Activated CD4-positive, alpha-beta T cell treated with anti-CD3 and anti-CD28 coated beads, Interleukin-2, amount 10 ng/mL, durations not matched to agents 24 days and 14 days (primary cell): ENCODE measurements at regions not wholly inside any gene's neighbourhood (a gene's known extent, or its start where the extent isn't known, plus 50 kb on each side); places are given as distances from the start of the nearest gene placed in this dataset.
"Not testable (repeated sequence)": the region's sequence is repeated elsewhere in the genome, so short reads cannot be mapped to it uniquely, and the experiment has no call there.

Experiments used
- DNase-seq: peaks from one replicate; pipeline ENCODE4 v3.0.0; 2022
- H3K27ac Mint-ChIP-seq: one replicate; pipeline ENCODE4 v1.8.0; 2022; ENCODE audit warnings: mild to moderate bottlenecking, mixed read lengths
- H3K27me3 Mint-ChIP-seq: one replicate; pipeline ENCODE4 v1.8.0; 2022; ENCODE audit warnings: mixed read lengths
- H3K36me3 Mint-ChIP-seq: one replicate; pipeline ENCODE4 v1.8.0; 2022; ENCODE audit warnings: low read depth, mild to moderate bottlenecking, mixed read lengths
- H3K4me1 Mint-ChIP-seq: one replicate; pipeline ENCODE4 v1.8.0; 2021; ENCODE audit warnings: mixed read lengths
- H3K4me3 Mint-ChIP-seq: one replicate; pipeline ENCODE4 v1.8.0; 2022; ENCODE audit warnings: mild to moderate bottlenecking, moderate library complexity, mixed read lengths
- H3K9me3 Mint-ChIP-seq: one replicate; pipeline ENCODE4 v1.8.0; 2021; ENCODE audit warnings: mixed read lengths
- intact Hi-C: fragments of 100-400 bp; cut with micrococcal nuclease; formaldehyde crosslinking; loops from one replicate; pipeline ENCODE4 v1.15.1; 2023

DNA sequence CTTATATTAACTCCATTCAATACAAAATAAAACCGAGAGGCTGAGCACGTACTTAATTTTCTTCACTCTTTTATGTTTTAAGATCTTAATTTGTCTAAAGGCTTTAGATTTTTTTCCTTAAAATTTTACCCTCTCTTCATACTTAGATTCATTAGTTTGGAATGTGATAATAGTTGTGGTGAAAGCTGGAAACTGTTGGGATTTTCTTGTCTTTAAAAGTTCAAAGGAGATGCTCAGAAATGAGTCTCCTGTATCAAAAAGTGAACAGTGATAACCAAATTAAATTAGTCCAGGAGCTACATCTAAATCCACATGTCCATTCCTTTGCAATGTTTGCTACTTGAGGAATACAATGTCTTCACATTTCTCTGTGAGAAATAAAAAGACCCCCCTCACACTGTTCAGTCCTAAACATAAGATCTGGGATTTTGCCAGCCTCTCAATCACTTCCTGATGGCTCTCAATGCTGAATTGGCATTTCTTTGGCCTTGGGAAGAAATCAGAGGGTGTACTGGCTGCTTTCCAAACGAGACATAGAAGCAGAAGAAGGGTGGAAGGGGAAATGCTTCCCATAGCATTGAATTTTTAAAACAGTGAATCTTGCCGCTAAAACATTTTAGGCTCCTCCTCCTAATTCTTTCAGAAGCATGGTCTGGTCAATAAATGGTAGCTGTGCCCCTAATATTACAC is 245.0 kb downstream of the SHOX2 start:
- no peaks in the 10 kb centered on the region for H3K36me3 Mint-ChIP-seq
- intact Hi-C loops, result loop anchor here (10.0 kb wide), 1 partner anchor 674 kb away; no protein-coding TSS in a partner anchor
- no peak overlapping the region for H3K27ac Mint-ChIP-seq

DNA sequence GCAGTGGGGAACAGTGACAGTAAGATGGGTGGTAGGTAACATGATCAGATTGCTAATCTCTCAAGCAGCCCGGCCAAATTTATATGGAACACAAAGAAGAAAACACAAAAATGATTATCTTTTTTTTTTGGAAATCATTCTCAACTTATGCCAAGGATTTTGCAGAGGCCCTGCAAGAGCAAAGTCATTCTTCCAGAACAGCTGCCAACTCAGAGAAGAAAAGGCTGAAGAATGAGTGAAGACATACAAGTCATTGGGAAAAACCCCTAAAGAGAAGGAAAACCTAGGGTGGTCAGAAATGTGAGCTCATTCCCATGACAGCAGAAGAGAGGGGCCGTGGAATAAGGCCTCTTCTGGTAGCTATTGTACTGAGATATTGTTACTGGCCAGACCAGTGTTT is 246.7 kb downstream of the SHOX2 start:
- Mint-ChIP-seq H3K4me3 (no peak overlapping the region), H3K27ac (no peak overlapping the region), H3K27me3 (no peaks in the 10 kb centered on the region), H3K4me1 (no peaks in the 10 kb centered on the region), H3K9me3 (no peaks in the 10 kb centered on the region), H3K36me3 (no peaks in the 10 kb centered on the region)
- DNase-seq, result no peak
- intact Hi-C loops, result no loop called here

More for the DNA sequence above, 245.0 kb downstream of the SHOX2 start:
- DNase-seq, result no peak
- Mint-ChIP-seq H3K4me3 (no peak overlapping the region), H3K27me3 (no peaks in the 10 kb centered on the region), H3K4me1 (no peaks in the 10 kb centered on the region), H3K9me3 (no peaks in the 10 kb centered on the region)

DNA sequence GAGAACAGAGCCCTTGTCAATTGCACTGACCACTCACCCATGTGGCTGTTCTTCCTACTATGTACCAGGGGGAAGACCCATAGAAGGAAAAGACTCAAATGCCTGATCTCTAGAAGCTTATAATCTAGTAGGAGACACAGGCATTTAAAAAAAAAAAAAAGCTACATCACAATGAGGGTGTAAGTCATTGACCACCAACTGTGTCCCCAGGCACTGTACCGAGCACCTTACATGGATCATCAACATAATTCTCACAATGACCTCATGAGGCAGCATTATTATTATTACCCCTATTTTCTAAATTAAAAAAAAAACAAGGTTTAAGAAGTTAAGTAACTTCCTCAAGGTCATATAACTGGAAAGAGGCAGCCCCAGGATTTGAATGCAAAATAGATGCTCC is 247.4 kb downstream of the SHOX2 start:
- Mint-ChIP-seq H3K4me3 (no peak overlapping the region), H3K27ac (no peak overlapping the region), H3K9me3 (no peaks in the 10 kb centered on the region), H3K4me1 (no peaks in the 10 kb centered on the region), H3K27me3 (no peaks in the 10 kb centered on the region), H3K36me3 (no peaks in the 10 kb centered on the region)
- intact Hi-C loops, result no loop called here
- no peak for DNase-seq

DNA sequence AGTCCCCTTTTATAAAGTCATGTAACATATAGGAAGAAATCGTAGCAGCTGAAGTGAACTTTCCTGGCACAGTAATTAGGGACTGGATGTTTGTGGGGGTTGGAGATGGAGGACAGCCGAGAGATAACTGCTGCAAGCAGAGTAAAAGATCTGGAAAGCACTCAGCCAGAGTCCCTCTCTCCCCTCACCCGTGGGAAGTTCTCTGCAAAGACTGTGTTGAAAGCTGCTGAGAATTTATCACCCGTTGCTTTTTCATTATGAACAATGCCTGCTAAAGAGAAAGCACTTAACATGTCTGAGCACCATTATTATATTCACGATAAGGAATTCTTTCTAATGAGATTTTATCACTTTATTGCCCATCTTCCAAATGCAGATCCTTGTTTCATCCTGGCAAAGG is 248.8 kb downstream of the SHOX2 start:
- H3K4me3 Mint-ChIP-seq, result no peak overlapping the region

DNA sequence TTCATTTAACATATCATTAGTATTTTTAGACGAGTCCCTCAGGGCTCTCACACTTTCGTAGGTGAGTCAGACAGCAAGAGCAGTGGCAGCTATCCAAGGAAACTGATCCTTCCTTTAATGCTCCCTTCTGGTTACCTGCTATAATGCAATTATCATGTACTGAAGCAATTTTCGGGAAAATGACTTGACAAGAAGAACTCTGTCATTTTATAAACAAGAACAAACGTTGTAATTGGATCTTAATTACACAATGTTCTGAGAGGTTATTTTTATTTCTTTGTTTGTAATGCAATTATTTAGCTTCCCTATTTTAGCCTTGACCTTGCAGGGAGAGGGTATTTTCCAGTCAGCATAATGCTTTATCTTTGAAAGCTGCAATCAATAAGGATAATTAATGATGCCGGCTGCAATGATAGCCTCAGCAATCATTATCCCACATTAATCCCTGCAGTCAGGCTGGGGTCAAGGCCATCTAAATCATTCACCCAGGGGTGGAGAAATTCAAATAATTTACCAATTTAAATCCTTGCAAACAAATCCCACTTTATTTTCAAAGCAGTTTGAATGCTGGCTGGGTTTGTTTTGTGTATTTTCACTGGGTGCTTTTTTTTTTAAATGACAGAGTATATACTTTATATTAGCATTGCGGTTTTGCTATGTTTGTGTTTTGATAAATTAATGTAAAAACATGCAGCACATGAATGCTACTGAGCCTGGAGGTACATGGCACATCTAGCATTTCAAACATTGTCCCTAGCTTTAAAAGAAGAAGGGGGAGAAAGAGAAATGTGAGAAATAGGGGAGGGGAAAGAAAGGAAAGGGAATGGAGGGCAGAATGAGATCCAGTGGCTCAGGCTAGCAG is 249.9 kb downstream of the SHOX2 start:
- no peak for DNase-seq
- Mint-ChIP-seq H3K9me3 (no peaks in the 10 kb centered on the region), H3K27me3 (no peaks in the 10 kb centered on the region), H3K4me3 (no peak overlapping the region), H3K36me3 (no peaks in the 10 kb centered on the region), H3K4me1 (no peaks in the 10 kb centered on the region), H3K27ac (no peak overlapping the region)
- intact Hi-C loops, result no loop called here

More for the DNA sequence above, 248.8 kb downstream of the SHOX2 start:
- Mint-ChIP-seq H3K9me3 (no peaks in the 10 kb centered on the region), H3K27me3 (no peaks in the 10 kb centered on the region), H3K36me3 (no peaks in the 10 kb centered on the region), H3K27ac (no peak overlapping the region), H3K4me1 (no peaks in the 10 kb centered on the region)
- no peak for DNase-seq
- intact Hi-C loops, result no loop called here

DNA sequence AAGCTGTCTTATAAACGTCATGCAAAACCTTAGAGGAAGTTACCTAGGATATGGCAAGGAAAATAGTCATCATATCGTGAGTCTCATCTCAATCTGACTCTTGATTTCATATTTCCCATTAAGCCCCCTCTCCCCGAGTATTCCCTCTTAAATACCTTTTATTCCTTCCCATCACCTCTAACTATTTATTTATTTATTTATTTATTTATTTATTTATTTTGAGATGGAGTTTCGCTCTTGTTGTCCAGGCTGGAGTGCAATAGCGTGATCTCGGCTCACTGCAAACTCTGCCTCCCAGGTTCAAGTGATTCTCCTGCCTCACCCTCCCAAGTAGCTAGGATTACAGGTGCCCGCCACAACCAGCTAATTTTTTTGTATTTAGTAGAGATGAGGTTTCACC is 260.4 kb downstream of the SHOX2 start:
- H3K27ac Mint-ChIP-seq, H3K9me3 Mint-ChIP-seq, DNase-seq, H3K36me3 Mint-ChIP-seq, H3K4me3 Mint-ChIP-seq, intact Hi-C loops, H3K27me3 Mint-ChIP-seq, H3K4me1 Mint-ChIP-seq: not testable (repeated sequence)

DNA sequence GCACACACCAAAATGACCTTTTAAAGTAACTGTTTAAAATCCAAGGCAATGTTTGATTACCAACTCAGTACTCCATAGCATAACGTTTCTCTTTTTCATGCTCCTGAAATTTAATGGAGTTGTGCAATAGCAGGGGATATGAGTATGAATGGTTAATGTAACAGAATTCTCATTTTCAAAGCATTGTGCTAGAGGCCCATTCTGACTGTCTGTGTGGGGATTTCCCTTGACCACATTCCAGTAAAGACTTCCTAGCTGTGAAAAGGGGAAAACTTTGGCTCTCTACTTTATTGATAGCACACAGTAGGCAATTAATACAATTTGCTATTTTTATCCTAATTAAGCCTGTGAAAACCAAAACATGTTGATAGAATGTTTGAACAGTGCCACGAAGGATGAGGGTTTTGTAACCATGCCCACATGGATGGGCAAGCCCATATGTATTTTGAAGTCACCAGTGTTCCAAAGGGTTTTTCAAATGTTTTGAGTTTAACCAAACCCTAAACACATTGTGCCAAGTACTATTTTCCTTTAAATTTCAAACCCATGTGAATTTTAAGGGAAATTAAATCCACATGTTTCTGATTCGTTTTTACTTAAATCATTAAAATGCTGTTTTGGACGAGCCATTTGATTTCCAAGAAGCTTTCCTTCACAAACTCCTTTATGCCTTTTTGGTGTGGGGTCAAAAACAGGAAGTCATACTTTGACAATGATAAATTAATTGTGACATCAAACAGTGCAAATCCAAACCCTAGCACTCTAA is 261.2 kb downstream of the SHOX2 start:
- H3K4me3 Mint-ChIP-seq, result no peak overlapping the region
- H3K9me3 Mint-ChIP-seq, result no peaks in the 10 kb centered on the region
- no peaks in the 10 kb centered on the region for H3K36me3 Mint-ChIP-seq
- H3K4me1 Mint-ChIP-seq, result no peaks in the 10 kb centered on the region
- intact Hi-C loops, result no loop called here
- no peaks in the 10 kb centered on the region for H3K27me3 Mint-ChIP-seq
- H3K27ac Mint-ChIP-seq, result no peak overlapping the region
- no peak for DNase-seq

DNA sequence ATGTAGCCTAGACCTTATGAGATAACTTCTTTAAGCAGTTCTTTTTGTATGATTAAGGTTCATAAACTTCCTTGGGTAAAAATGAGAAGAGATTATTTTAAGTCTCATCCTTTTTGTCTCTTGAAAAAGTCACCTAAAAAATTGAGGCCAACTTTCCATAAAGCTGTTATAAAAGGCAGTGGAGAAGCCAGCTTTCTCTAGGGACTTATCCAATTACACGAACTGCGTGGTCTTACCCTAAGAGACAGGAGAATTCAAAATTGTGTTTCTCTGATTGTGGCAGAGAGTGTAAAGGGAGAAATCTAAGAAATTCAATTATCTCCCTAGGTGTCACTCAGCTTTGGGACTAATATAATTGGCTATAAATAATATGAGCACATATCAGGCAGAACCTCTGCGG is 262.0 kb downstream of the SHOX2 start:
- Mint-ChIP-seq H3K27ac (no peak overlapping the region), H3K4me1 (no peaks in the 10 kb centered on the region), H3K27me3 (no peaks in the 10 kb centered on the region), H3K36me3 (no peaks in the 10 kb centered on the region), H3K4me3 (no peak overlapping the region), H3K9me3 (no peaks in the 10 kb centered on the region)
- intact Hi-C loops, result no loop called here
- no peak for DNase-seq

DNA sequence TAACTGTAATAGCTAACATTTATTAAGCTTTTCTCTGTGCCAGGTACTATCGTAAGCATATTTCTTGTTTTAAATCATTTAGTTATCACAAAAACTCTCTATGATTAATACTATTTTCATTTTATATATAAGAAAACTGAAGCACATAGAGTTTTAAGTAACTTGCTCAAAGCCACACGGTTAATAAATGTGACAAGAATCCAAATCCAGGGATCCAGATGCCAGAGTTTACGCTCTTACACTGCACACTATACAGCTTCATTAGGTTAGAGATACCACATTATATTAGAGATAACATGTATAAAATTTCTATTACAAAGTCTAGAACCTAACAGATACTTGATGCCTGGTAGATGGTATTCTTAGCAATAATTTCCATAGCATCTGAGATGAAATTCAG is 265.2 kb downstream of the SHOX2 start:
- Mint-ChIP-seq H3K4me1 (no peaks in the 10 kb centered on the region), H3K9me3 (no peaks in the 10 kb centered on the region), H3K4me3 (no peak overlapping the region), H3K36me3 (no peaks in the 10 kb centered on the region), H3K27ac (no peak overlapping the region), H3K27me3 (no peaks in the 10 kb centered on the region)
- no peak for DNase-seq
- intact Hi-C loops, result no loop called here

DNA sequence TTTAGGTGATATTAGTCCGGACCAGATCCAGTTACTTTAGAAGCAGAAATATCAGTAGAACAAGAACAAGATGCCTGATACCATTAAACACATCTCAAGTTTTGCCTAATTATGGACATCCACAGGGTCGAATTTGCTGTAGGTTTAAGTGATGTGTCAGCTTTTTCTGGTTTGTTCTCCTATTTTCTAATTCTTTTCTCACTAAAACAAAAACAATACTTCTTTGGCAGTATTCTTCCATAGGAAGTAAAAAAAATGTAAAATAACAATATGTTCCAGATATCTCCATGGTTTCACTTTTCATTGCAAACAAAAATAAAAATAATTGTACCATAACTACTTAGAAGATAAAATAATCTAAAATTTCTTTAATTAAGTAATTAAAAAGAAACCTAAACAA is 265.7 kb downstream of the SHOX2 start:
- intact Hi-C loops, result no loop called here
- Mint-ChIP-seq H3K27me3 (no peaks in the 10 kb centered on the region), H3K9me3 (no peaks in the 10 kb centered on the region), H3K27ac (no peak overlapping the region), H3K36me3 (no peaks in the 10 kb centered on the region), H3K4me3 (no peak overlapping the region), H3K4me1 (no peaks in the 10 kb centered on the region)
- no peak for DNase-seq

DNA sequence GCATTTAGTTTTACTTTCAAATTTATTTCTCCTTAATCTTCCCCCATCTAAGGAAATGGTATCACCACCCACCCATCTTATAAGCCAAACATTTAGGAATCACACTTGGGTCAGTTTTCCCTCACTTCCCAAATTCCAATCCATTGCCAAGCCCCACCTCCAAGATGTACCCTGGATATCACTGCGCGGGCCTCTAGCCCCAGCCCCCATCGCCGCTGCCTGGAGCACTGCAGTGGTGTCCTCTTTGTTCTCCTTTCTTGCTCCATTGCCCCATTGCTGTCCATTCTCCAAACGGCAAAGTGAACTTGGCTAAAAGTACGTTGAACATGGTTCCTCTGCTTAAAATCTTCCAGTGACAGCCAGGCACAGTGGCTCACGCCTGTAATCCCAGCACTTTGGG is 267.8 kb downstream of the SHOX2 start:
- no peaks in the 10 kb centered on the region for H3K27me3 Mint-ChIP-seq
- intact Hi-C loops, result no loop called here
- no peaks in the 10 kb centered on the region for H3K4me1 Mint-ChIP-seq
- no peaks in the 10 kb centered on the region for H3K9me3 Mint-ChIP-seq
- no peak overlapping the region for H3K27ac Mint-ChIP-seq
- no peak for DNase-seq
- no peak overlapping the region for H3K4me3 Mint-ChIP-seq
- H3K36me3 Mint-ChIP-seq, result no peaks in the 10 kb centered on the region

DNA sequence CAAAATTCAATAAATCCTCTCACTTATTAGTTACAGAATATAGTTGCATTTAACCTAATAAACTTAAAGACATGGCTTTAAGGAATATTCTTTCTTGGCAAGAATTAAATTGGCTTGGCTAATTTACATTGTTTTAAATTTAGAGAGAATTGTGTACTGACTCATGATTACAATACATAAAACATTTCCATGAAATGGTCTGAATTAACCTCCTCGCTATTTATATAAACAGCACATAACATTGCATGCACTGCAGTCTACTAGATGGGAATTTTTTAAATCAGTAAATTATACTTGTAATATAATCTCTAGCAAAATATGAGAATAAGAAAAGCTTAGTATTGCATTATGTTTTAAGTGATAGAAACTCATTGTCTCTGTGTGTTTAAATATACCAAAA is 268.9 kb downstream of the SHOX2 start:
- Mint-ChIP-seq H3K27ac (no peak overlapping the region), H3K4me1 (no peaks in the 10 kb centered on the region), H3K36me3 (no peaks in the 10 kb centered on the region), H3K27me3 (no peaks in the 10 kb centered on the region), H3K4me3 (no peak overlapping the region), H3K9me3 (no peaks in the 10 kb centered on the region)
- intact Hi-C loops, result no loop called here
- no peak for DNase-seq

DNA sequence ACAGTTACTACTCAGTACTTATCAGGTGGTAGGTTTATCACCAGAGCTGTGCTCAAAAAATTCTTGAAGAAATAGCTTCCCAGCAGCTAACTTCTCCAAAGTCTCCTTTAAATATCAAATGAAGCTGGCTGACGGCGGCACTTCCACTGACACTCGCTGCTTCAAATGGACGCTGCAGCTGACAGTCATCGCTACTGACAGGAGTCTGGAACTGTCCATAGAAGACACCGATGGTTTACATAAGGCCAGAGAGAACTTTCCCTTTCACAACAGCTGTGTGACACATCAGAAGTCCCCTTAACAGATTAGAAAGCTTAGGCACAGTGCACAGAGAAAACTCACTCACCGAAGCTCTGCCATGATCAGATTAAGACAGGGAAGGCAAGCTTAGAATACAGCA is 270.2 kb downstream of the SHOX2 start:
- Mint-ChIP-seq H3K4me1 (no peaks in the 10 kb centered on the region), H3K4me3 (no peak overlapping the region), H3K9me3 (no peaks in the 10 kb centered on the region), H3K27me3 (no peaks in the 10 kb centered on the region), H3K27ac (no peak overlapping the region), H3K36me3 (no peaks in the 10 kb centered on the region)
- intact Hi-C loops, result no loop called here
- DNase-seq, result no peak

DNA sequence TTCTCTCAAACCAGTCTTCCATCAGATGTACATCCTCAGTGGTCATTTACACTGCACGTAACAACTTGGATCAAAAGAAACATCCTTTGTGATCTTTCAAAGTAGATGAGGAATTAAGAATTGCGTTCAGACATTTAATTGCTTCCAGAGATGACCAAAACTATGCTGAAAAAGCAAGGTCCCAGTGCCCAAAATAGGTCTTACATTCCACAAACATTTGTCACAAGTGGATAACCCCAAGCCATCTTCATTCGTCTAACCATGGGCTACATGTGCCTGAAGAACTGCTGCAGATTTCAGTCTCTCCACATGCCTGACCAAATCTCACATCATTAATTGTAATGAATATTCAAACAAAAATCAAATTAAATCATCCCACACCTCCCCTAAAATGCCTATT is 273.6 kb downstream of the SHOX2 start:
- H3K9me3 Mint-ChIP-seq, result no peaks in the 10 kb centered on the region
- no peak for DNase-seq
- H3K36me3 Mint-ChIP-seq, result no peaks in the 10 kb centered on the region
- H3K27ac Mint-ChIP-seq, result no peak overlapping the region
- no peaks in the 10 kb centered on the region for H3K27me3 Mint-ChIP-seq
- intact Hi-C loops, result no loop called here
- H3K4me3 Mint-ChIP-seq, result no peak overlapping the region
- H3K4me1 Mint-ChIP-seq, result no peaks in the 10 kb centered on the region
